Right forelimb (tissue), 1 donor: ENCODE measurements at regions not wholly inside any gene's neighbourhood (a gene's known extent, or its start where the extent isn't known, plus 50 kb on each side); places are given as distances from the start of the nearest gene placed in this dataset.

Experiments used
- DNase-seq: peaks from one replicate; pipeline ENCODE4 v3.0.0-alpha.2; 2018

GRCh38 chr18:10035281-10035991 is 121.6 kb downstream of the VAPA start:
- DNase-seq = no peak

DNA sequence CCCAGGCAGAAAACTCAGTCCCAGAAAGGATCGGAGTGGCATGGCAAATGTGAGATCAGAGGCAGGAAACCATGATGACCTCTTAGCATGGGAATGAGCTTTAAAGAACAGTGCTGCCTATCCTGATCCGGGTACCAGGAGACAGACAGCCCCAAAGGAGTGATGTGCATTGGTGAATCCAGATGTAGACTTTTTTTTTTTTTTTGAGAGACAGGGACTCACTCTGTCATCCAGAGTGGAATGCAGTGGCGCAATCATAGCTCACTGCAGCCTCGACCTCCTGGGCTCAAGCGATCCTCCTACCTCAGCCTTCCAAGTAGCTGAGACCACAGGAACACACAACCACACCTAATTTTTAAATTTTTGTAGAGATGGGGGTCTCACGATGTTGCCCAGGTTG is 122.7 kb downstream of the VAPA start:
- no peak for DNase-seq

DNA sequence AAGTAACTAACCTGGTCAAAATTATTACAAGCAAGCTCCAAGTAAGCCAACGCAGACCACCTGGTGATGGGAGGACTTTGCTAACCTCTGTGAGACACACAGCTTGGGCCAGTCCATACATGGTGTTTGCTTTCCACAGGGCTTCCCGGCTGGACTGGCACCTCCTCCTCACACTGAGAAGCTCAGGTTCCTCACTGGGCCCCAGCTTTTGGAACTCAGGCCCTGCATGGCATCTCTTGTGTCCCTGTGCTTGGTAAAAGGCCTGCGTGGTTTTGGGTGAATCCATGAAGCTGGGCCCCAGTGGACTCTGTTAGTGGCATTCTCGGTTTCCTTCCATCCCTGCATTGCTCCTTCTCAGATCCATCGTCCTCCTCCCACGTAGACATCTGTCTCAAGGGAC is 123.4 kb downstream of the VAPA start:
- DNase-seq = no peak

GRCh38 chr18:10038268-10038667 is 124.5 kb downstream of the VAPA start:
- DNase-seq = no peak

DNA sequence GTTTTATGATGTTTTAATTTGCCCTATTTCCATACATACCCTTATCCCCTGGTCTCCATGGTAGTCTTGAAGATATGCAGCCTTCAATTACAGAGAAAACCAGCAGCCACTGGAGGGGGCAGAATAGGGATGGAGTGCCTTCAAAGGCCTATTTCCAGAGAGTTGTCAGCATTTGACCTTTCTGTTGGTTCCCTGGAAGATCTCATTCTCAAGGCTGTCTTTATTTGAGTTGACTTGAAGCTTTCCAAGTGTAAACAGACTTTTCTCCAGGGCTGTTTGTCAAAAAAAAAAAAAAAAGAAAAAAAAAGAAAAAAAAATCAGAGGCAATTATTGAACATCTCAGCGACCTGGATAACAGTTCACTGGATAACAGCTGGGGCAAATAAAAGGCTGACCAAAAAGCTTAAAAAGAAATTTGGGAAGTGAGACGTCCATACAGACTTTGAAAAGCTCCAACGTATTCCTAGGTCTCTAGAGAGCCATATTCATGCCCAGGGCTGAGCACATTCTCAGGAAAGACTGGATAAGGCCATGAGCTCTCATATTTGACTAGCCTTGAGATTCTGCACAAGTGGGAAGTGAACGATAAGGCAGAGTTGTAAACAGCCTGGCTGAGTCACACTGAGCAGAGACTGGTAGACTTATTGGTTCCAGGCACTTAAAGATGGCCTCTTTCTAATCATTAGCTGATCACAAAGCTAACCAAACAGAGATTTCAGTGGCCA is 126.6 kb downstream of the VAPA start:
- DNase-seq = no peak

- no peak for DNase-seq
These were observed 127.4 kb downstream of the VAPA start for GRCh38 chr18:10041180-10041579.

DNA sequence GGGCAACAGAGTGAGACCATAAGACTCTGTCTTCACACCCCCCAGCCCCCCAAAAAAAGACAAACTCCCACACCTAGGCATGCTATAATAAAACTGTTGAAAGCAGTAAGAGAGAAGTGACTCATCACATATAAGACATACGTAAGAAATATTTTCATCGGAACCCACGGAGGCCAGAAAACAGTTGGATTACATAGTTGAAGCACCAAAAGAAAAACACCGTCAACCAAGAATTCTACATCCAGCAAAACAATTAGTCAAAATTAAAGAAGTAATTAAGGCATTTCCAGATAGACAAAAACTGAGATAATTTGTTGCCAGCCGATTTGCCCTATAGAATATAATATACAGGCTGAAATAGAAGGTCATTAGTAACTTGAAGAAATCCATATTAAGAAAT is 128.7 kb downstream of the VAPA start:
- DNase-seq = no peak

GRCh38 chr18:10044054-10044453 is 130.2 kb downstream of the VAPA start:
- no peak for DNase-seq

DNA sequence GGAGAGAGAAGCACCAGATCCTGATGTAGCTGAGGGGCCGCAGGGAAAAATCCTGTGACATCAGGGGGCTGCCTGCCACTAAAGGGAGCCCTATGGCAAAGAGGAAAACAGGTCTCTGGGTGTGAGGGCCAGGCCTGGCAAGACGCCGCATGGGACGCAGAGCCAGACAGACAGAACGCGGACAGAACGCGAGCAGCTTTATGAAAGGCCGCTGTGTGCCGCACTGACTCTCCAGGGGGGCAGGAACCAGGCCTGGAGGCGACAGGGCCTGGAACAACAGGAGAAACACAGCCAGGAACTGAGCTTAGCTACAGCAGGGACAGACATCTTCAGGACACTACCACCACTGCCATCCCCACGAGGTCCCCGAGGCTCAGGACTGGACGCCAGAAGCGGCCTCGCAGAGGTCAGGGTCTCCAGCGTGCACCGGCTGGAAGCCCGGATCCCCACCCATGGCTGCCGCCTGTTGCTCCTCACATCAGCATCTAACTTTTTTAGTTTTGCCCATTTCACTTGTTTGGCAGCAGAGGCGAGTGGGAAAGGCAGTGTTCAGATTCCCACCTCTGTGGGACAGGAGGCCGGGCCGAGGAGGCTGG is 131.6 kb downstream of the VAPA start:
- no peak for DNase-seq

GRCh38 chr18:10046178-10046807 is 132.5 kb downstream of the VAPA start:
- no peak for DNase-seq

DNA sequence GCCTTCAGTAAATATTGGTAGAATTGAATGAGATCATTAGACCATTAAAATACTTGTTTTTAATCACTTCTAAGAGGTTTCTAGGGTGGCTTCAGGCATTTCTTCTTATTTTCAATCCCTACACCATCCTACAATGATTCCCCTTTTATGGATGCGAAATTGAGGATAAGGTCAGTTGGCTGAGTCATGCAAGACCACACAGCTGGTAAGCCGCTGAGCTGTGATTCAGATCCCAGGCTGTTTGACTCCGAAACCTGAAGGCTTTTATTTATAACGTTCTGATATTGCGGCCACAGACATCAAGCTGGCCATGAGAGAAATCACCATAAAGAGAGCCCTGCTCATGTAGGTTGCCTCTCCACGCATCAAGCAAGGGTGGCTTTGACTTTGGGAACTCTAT is 133.4 kb downstream of the VAPA start:
- no peak for DNase-seq

- DNase-seq = peak; percentile 7
These were observed 135.9 kb downstream of the VAPA start for GRCh38 chr18:10049747-10050146.

DNA sequence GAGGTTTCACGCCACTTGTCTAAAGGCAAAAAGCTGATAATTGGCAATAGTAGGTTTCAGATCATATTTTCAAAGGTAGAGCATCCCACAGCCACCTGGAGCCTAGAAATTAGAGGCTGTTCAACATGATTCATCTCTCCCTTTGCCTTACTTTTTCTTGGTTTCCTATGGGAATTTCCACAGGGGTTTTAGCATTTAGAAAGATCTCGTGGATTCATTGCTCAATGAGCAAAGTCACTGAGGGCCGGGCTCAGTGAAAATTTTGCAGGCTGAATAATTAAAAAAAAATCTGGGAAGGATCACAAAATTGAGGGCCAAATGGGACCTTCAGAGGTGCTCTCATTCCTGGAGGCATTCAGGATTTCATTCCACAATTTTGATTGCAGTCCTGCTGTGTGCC is 137.1 kb downstream of the VAPA start:
- no peak for DNase-seq

GRCh38 chr18:10051877-10052631 is 138.2 kb downstream of the VAPA start:
- DNase-seq = peak; percentile 44

DNA sequence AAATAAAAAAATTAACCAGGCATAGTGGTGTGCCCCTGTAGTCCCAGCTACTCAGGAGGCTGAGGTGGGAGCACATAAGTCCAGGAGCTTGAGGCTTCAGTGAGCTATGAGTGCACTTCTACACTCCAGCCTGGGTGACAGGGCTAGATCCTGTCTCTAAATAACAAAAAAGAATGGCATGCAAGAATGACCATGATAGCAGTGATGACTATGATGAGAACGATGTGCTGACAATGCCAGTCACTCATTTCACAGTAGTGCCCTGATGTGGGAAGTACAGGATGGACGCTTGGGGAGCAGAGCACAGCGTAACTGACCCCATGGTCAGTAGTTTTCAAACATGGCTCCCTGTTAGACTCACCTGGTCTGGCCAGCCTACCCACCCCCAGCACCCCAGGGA is 139.1 kb downstream of the VAPA start:
- DNase-seq = peak; percentile 21

GRCh38 chr18:10053861-10054260 is 140.0 kb downstream of the VAPA start:
- peak; percentile 24 for DNase-seq

DNA sequence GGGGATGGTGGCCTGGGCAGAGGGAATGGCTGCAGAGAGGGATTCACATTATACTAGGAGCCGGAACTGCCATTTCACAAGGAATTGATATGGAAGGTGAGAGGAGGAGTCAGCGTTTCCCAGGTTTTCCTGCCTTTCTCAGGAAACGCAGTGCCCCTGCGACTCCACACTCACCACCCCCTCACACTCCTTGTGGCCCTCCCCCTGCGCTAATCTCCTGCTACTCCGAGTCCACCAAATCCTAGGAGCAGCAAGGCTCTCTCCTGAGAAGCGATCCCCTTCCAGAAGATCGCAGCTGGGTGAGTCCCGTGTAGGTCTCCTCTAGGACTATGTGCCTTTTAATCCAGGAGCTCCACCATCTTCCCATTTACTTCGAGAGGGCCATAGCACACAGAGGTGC is 140.6 kb downstream of the VAPA start:
- peak; percentile 22 for DNase-seq

DNA sequence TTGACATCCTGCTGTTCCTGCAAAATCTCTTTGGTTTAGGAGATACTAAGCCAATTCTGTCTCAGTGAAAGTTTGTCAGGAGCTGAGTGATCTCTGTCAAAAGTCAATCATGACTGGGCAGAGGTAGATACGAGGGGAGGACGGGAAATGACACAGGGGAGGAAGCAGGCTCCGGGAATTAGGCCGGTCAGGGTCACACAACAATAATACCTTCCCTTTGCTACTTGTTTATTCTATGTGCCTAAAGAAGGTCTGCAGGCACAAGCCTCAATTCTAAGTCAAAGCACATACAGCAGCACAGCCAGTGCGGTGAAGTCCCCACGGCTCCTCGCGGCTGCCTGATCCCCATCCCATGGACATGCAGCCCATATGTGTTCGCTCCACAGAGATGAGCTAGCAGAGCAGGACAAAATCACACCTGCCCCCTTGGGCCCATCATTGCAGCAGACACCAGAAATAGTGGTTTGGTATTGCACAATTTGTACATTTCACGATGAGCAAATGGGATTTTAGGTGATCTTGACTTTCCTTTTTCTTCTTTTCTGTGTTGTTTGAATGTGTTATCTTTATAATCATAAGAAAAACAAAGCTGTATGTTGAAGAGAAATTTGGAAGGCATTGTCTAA is 141.4 kb downstream of the VAPA start:
- no peak for DNase-seq

GRCh38 chr18:10056506-10056905 is 142.7 kb downstream of the VAPA start:
- no peak for DNase-seq

GRCh38 chr18:10057401-10057893 is 143.6 kb downstream of the VAPA start:
- no peak for DNase-seq

DNA sequence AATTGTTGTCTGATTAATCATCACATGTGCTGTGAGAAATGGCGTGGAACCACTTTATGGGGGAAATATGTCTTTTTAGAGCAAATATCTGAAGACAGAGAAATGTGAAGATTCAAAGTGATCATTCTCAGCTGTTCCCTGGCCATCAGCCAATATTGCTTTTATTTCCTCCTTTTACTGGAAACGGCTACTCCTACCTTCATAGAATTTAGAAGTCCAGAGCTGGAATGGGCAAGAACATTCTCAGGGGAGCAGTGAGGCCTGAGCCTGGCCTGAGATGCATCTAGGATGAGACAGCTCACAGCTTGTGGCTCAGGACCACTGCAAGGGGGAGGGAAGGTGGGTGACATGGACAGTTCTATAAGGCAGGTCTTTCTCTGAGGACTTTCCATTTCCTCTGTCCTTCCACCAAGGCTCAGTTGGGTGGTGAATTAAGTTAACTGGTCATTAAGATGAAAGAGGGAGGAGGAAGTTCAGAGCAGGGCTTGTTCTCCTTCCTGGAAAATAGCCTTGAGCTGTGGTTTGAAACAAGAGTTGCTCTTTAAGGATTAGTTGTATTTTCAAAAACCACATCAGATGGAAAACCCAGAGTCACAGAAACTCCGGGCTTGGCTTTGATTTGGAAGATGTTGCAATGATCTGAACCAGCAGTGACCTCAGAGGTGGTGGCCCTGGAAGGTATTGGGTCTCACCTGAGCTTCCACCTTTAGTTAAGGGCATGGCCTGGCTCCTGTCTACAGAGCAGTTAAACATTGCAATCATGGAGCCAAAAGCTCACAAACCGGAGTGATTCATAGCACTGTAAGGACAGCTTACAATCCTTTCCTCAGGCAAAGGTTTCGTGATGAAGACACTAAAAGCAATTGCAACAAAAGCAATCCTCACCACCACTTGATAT is 144.3 kb downstream of the VAPA start:
- DNase-seq = no peak
